H1 (cell line): ENCODE measurements at regions not wholly inside any gene's neighbourhood (a gene's known extent, or its start where the extent isn't known, plus 50 kb on each side); places are given as distances from the start of the nearest gene placed in this dataset.

Experiments
- CTCF ChIA-PET: fragments of 300-600 bp; sonication (Branson Sonifier 250); formaldehyde crosslinking; loops from one replicate; lab custom pipeline; 2021; ENCODE audit not compliant: partially characterized antibody; lab: Charles Lee
- POLR2A ChIA-PET: fragments of 300-600 bp; sonication (Branson Sonifier 250); formaldehyde crosslinking; loops from one replicate; lab custom pipeline; 2021; ENCODE audit warnings: inconsistent platforms; ENCODE audit not compliant: partially characterized antibody; lab: Charles Lee
- DNase-seq, 2 experiments: peaks; one replicate each; pipeline versions ENCODE4 v3.0.0 to v3.0.0-alpha.2; 2010 to 2022; ENCODE audit warnings: low spot score in 2 of 2, low read depth in 1 of 2, mixed read lengths in 1 of 2
- FAIRE-seq: peaks from 2 replicates; lab custom pipeline; 2011; peaks lifted over from hg19 to GRCh38; lab: Jason Lieb, UNC
- H2AFZ ChIP-seq: 2 replicates; pipeline ENCODE4 v1.8.1; 2012; ENCODE audit warnings: low read length, inconsistent platforms
- H2AK5ac ChIP-seq: 2 replicates; pipeline ENCODE4 v1.6.1; 2013; ENCODE audit warnings: low read depth, low read length
- H2BK120ac ChIP-seq: replicated peaks from 2 replicates; pipeline ENCODE3; 2013; ENCODE audit warnings: low read depth, low read length, inconsistent platforms
- H2BK12ac ChIP-seq: 2 replicates; pipeline ENCODE4 v1.6.1; 2013; ENCODE audit warnings: low read depth, low read length
- H2BK15ac ChIP-seq: 2 replicates; pipeline ENCODE4 v1.6.1; 2013; ENCODE audit warnings: low read length
- H2BK20ac ChIP-seq: 2 replicates; pipeline ENCODE4 v1.6.1; 2013; ENCODE audit warnings: low read length
- H2BK5ac ChIP-seq: 2 replicates; pipeline ENCODE4 v1.6.1; 2013; ENCODE audit warnings: low read depth, low read length
- H3K14ac ChIP-seq: 2 replicates; pipeline ENCODE4 v1.6.1; 2013; ENCODE audit warnings: inconsistent platforms; ENCODE audit not compliant: insufficient read length
- H3K18ac ChIP-seq: 2 replicates; pipeline ENCODE4 v1.6.1; 2013; ENCODE audit warnings: low read length; ENCODE audit errors: extremely low read depth
- H3K23ac ChIP-seq: 2 replicates; pipeline ENCODE4 v1.6.1; 2013; ENCODE audit warnings: inconsistent platforms; ENCODE audit not compliant: insufficient read length
- H3K23me2 ChIP-seq: 2 replicates; pipeline ENCODE4 v1.6.1; 2013; ENCODE audit warnings: low read depth, low read length
- H3K27ac ChIP-seq: 2 replicates; pipeline ENCODE4 v1.6.1; 2011; ENCODE audit warnings: low read depth, low read length, inconsistent platforms
- H3K27me3 ChIP-seq, 4 experiments: replicated peaks in 1 of 4; 1 replicate in 1 of 4; 2 replicates in 3 of 4; pipeline versions ENCODE4 v1.6.1 to v1.8.1; 2011 to 2013; ENCODE audit warnings: low read length in 3 of 4, mild to moderate bottlenecking in 3 of 4, inconsistent platforms in 2 of 4, mixed read lengths in 2 of 4, moderate library complexity in 1 of 4; ENCODE audit not compliant: control insufficient read depth in 3 of 4, insufficient read depth in 3 of 4; ENCODE audit errors: extremely low read depth in 1 of 4
- H3K36me3 ChIP-seq, 4 experiments: 2 replicates each; pipeline versions ENCODE4 v1.6.1 to v1.8.1; 2011 to 2013; ENCODE audit warnings: mild to moderate bottlenecking in 4 of 4, low read length in 3 of 4, moderate library complexity in 2 of 4, control low read depth in 1 of 4, inconsistent platforms in 1 of 4; ENCODE audit not compliant: insufficient read depth in 4 of 4, control insufficient read depth in 2 of 4
- H3K4ac ChIP-seq: replicated peaks from 2 replicates; pipeline ENCODE3; 2013; ENCODE audit warnings: low read length, low read depth, mixed read lengths, inconsistent platforms; ENCODE audit not compliant: insufficient read length
- H3K4me1 ChIP-seq, 4 experiments: replicated peaks in 1 of 4; 1 replicate in 1 of 4; 2 replicates in 3 of 4; pipeline versions ENCODE4 v1.6.1 to v1.8.1; 2011 to 2013; ENCODE audit warnings: low read length in 3 of 4, inconsistent platforms in 2 of 4, mixed read lengths in 1 of 4; ENCODE audit not compliant: insufficient read depth in 4 of 4, control insufficient read depth in 3 of 4
- H3K4me2 ChIP-seq, 2 experiments: 2 replicates each; pipeline versions ENCODE4 v1.6.1 to v1.8.1; 2011 to 2013; ENCODE audit warnings: low read depth in 2 of 2, low read length in 2 of 2, control low read depth in 1 of 2, inconsistent platforms in 1 of 2, mild to moderate bottlenecking in 1 of 2; ENCODE audit not compliant: insufficient read depth in 1 of 2
- H3K4me3 ChIP-seq, 4 experiments: fragments of 200-600, 300-600 bp in 1 of 4; sonication (generic), shearing (Covaris generic), sonication (Bioruptor Twin) in 1 of 4; 2 replicates each; pipeline versions ENCODE4 v1.5.1 to v1.8.1; 2011 to 2016; ENCODE audit warnings: low read length in 4 of 4, low read depth in 3 of 4, control low read depth in 2 of 4, inconsistent platforms in 2 of 4, mild to moderate bottlenecking in 2 of 4, mixed read lengths in 1 of 4, moderate library complexity in 1 of 4; ENCODE audit not compliant: insufficient read depth in 2 of 4; ENCODE audit errors: extremely low read depth in 1 of 4
- H3K56ac ChIP-seq: replicated peaks from 2 replicates; pipeline ENCODE3; 2013; ENCODE audit warnings: low read depth, mild to moderate bottlenecking, mixed read lengths, low read length, inconsistent platforms; ENCODE audit not compliant: insufficient read length
- H3K79me1 ChIP-seq: 2 replicates; pipeline ENCODE4 v1.6.1; 2013; ENCODE audit warnings: low read depth, low read length, control low read depth
- H3K79me2 ChIP-seq, 2 experiments: 2 replicates each; pipeline versions ENCODE4 v1.6.1 to v1.8.1; 2012 to 2013; ENCODE audit warnings: low read length in 2 of 2, mild to moderate bottlenecking in 2 of 2, inconsistent platforms in 1 of 2; ENCODE audit not compliant: insufficient read depth in 2 of 2, control insufficient read depth in 1 of 2
- H3K9ac ChIP-seq, 4 experiments: replicated peaks in 1 of 4; 1 replicate in 1 of 4; 2 replicates in 3 of 4; pipeline versions ENCODE4 v1.6.1 to v1.8.1; 2011 to 2013; ENCODE audit warnings: low read depth in 3 of 4, low read length in 3 of 4, control low read depth in 2 of 4, mild to moderate bottlenecking in 2 of 4, moderate library complexity in 2 of 4, inconsistent platforms in 1 of 4; ENCODE audit errors: extremely low read depth in 1 of 4
- H3K9me3 ChIP-seq, 2 experiments: 2 replicates each; pipeline versions ENCODE4 v1.6.1 to v1.8.1; 2012 to 2013; ENCODE audit warnings: mild to moderate bottlenecking in 2 of 2, moderate library complexity in 2 of 2, control low read depth in 1 of 2, inconsistent platforms in 1 of 2, low read depth in 1 of 2, low read length in 1 of 2, mixed read lengths in 1 of 2; ENCODE audit not compliant: insufficient read depth in 2 of 2
- H4K20me1 ChIP-seq, 2 experiments: replicated peaks in 1 of 2; 2 replicates each; pipeline versions ENCODE3 to v1.8.1; 2011 to 2013; ENCODE audit warnings: inconsistent platforms in 2 of 2, low read length in 2 of 2, mild to moderate bottlenecking in 1 of 2; ENCODE audit not compliant: insufficient read depth in 2 of 2, control insufficient read depth in 1 of 2
- H4K5ac ChIP-seq: 2 replicates; pipeline ENCODE4 v1.6.1; 2013; ENCODE audit warnings: low read length, low read depth, mixed read lengths, inconsistent platforms; ENCODE audit not compliant: insufficient read length
- H4K8ac ChIP-seq: 2 replicates; pipeline ENCODE4 v1.8.0; 2013; ENCODE audit warnings: mild to moderate bottlenecking, moderate library complexity, low read length, inconsistent platforms; ENCODE audit not compliant: insufficient read depth; ENCODE audit errors: extremely low read depth
- H4K91ac ChIP-seq: replicated peaks from 2 replicates; pipeline ENCODE3; 2013; ENCODE audit warnings: low read length, mixed read lengths, inconsistent platforms; ENCODE audit not compliant: insufficient read length
- ATF2 ChIP-seq: IDR thresholded peaks from 2 replicates; pipeline ENCODE4 v1.6.1; 2012; ENCODE audit warnings: low read length, inconsistent platforms
- EGR1 ChIP-seq: IDR thresholded peaks from 2 replicates; pipeline ENCODE4 v1.6.1; 2011; ENCODE audit warnings: low read depth, low read length, borderline replicate concordance
- EZH2 ChIP-seq: fragments of 200-600 bp; sonication (generic); IDR thresholded peaks from 2 replicates; pipeline ENCODE4 v1.7.1; 2012; ENCODE audit warnings: low read depth, mild to moderate bottlenecking, moderate library complexity, low read length, inconsistent platforms; ENCODE audit not compliant: severe bottlenecking
- POLR2A ChIP-seq, 2 experiments: IDR thresholded peaks; 1 replicate in 1 of 2; 2 replicates in 1 of 2; pipeline ENCODE4 v1.6.1; 2011; ENCODE audit warnings: low read depth in 2 of 2, low read length in 2 of 2, mild to moderate bottlenecking in 2 of 2; ENCODE audit errors: control extremely low read depth in 1 of 2
- SAP30 ChIP-seq: fragments of 300-600 bp; sonication (generic); IDR thresholded peaks from 2 replicates; pipeline ENCODE4 v1.7.1; 2012; ENCODE audit warnings: low read length, moderate library complexity, mild to moderate bottlenecking, inconsistent platforms; ENCODE audit not compliant: insufficient read depth, insufficient replicate concordance
- TBP ChIP-seq: IDR thresholded peaks from 2 replicates; pipeline ENCODE4 v1.6.1; 2011; ENCODE audit warnings: low read depth, low read length, improper control_type of control experiment
- YY1 ChIP-seq: IDR thresholded peaks from 2 replicates; pipeline ENCODE4 v1.6.1; 2011; ENCODE audit warnings: low read depth, mild to moderate bottlenecking, low read length
- ZNF274 ChIP-seq: IDR thresholded peaks from 2 replicates; pipeline ENCODE4 v1.7.0; 2012; ENCODE audit warnings: low read length, borderline replicate concordance; ENCODE audit errors: extremely low read depth
- TF ChIP-seq, protein P1 (sequence below), 3 experiments: IDR thresholded peaks; 1 replicate in 2 of 3; 2 replicates in 1 of 3; pipeline versions ENCODE4 v1.5.1 to v1.6.1; 2011; ENCODE audit warnings: low read length in 3 of 3, mild to moderate bottlenecking in 3 of 3, inconsistent platforms in 2 of 3, low read depth in 1 of 3, moderate library complexity in 1 of 3; ENCODE audit not compliant: insufficient read depth in 1 of 3; ENCODE audit errors: control extremely low read depth in 1 of 3

DNA sequence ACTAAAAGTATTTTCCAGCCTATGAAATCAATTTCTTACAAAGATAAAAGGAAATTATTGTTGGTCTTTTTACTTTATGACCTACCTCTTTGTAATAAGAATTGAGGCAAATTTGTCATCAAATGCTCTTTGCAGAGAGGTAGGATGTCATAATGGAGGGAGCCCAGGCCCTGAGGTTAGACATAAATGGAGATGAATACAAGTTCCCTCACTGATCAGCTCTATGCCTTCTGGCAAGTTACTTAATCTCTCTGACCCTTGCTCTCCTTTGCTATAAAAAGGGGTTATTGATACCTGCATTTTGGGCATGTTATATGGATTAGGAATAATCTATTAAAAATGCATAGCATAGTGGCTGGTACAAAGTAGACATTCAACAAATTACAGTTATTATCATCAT lies 146.9 kb upstream of the KRR1 start:
- H4K8ac ChIP-seq = no peak overlapping the region
- H2AK5ac ChIP-seq = no peak overlapping the region
- H2BK15ac ChIP-seq = no peak overlapping the region
- H3K18ac ChIP-seq = no peak overlapping the region
- H4K20me1 ChIP-seq = no peaks in the 10 kb centered on the region
- H3K14ac ChIP-seq = no peak overlapping the region
- H2BK5ac ChIP-seq = no peak overlapping the region
- no peak overlapping the region for H2BK120ac ChIP-seq
- H3K4ac ChIP-seq = no peak overlapping the region
- no peaks in the 10 kb centered on the region for H3K79me1 ChIP-seq
- no peak overlapping the region for H2BK12ac ChIP-seq
- CTCF ChIA-PET = interaction anchor here (1.7 kb wide), 1 partner anchor 120 kb away, joined by 3 read pairs; no protein-coding TSS in a partner anchor
- FAIRE-seq = no peak
- TF ChIP-seq TBP (no peak), POLR2A (IDR thresholded peaks at IDR 0.05; ENCODE audit: control extremely low read depth in 1 of 2, low read depth in 2 of 2, low read length in 2 of 2) (no peak), ATF2 (no peak), SAP30 (no peak), YY1 (no peak), EGR1 (no peak), ZNF274 (no peak), EZH2 (no peak)
- TF ChIP-seq, protein P1, sequence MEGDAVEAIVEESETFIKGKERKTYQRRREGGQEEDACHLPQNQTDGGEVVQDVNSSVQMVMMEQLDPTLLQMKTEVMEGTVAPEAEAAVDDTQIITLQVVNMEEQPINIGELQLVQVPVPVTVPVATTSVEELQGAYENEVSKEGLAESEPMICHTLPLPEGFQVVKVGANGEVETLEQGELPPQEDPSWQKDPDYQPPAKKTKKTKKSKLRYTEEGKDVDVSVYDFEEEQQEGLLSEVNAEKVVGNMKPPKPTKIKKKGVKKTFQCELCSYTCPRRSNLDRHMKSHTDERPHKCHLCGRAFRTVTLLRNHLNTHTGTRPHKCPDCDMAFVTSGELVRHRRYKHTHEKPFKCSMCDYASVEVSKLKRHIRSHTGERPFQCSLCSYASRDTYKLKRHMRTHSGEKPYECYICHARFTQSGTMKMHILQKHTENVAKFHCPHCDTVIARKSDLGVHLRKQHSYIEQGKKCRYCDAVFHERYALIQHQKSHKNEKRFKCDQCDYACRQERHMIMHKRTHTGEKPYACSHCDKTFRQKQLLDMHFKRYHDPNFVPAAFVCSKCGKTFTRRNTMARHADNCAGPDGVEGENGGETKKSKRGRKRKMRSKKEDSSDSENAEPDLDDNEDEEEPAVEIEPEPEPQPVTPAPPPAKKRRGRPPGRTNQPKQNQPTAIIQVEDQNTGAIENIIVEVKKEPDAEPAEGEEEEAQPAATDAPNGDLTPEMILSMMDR (IDR thresholded peaks at IDR 0.05; ENCODE audit: control extremely low read depth in 1 of 3, insufficient read depth in 1 of 3, low read depth in 1 of 3, low read length in 3 of 3) = no peak
- H3K36me3 ChIP-seq = no peaks in the 10 kb centered on the region
- no peak overlapping the region for H3K4me3 ChIP-seq
- H3K27ac ChIP-seq = no peak overlapping the region
- H3K79me2 ChIP-seq = no peaks in the 10 kb centered on the region
- no peak for DNase-seq
- no peak overlapping the region for H2BK20ac ChIP-seq
- no peak overlapping the region for H3K9ac ChIP-seq
- H4K91ac ChIP-seq = no peak overlapping the region
- H3K9me3 ChIP-seq = no peaks in the 10 kb centered on the region
- H3K23ac ChIP-seq = no peak overlapping the region
- no peak overlapping the region for H2AFZ ChIP-seq
- no peaks in the 10 kb centered on the region for H3K4me1 ChIP-seq
- H3K23me2 ChIP-seq = no peaks in the 10 kb centered on the region
- H3K56ac ChIP-seq = no peak overlapping the region
- H4K5ac ChIP-seq = no peak overlapping the region
- H3K27me3 ChIP-seq = no peaks in the 10 kb centered on the region; a peak in 1 of 7 replicates
- H3K4me2 ChIP-seq = no peak overlapping the region
- POLR2A ChIA-PET = interaction anchor here (0.7 to 1.1 kb wide), 2 partner anchors 18 to 385 kb away, joined by 3 read pairs; no protein-coding TSS in a partner anchor
